ENCODE measurements at regions not wholly inside any gene's neighbourhood (a gene's known extent, or its start where the extent isn't known, plus 50 kb on each side); places are given as distances from the start of the nearest gene placed in this dataset.

DNA sequence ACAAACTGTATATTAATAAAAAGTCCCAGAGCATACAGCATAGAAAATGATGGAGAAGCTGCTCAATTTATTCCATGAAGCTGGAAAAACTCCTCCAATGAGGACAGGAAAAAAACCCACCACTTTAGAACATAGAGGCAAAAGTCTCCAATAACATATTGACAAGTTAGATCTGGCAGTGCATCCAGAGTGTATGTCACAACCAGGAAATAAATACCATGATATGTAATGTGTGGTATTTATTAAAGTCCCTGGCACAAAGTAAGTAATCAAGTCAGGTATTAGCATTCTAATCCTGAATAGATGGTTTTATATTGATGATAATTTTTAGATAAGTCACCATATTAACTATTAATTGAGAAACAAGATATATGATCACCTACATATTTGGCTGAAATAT, 427.3 kb upstream of the HS6ST1 start:
- DNase-seq (ENCODE audit: low read depth in 2 of 2) = no peak

GRCh38 chr2:128746356-128746755, 427.7 kb upstream of the HS6ST1 start:
- no peak for DNase-seq (ENCODE audit: low read depth in 2 of 2)

GRCh38 chr2:128748336-128748735, 429.7 kb upstream of the HS6ST1 start:
- no peak for DNase-seq (ENCODE audit: low read depth in 2 of 2)

DNA sequence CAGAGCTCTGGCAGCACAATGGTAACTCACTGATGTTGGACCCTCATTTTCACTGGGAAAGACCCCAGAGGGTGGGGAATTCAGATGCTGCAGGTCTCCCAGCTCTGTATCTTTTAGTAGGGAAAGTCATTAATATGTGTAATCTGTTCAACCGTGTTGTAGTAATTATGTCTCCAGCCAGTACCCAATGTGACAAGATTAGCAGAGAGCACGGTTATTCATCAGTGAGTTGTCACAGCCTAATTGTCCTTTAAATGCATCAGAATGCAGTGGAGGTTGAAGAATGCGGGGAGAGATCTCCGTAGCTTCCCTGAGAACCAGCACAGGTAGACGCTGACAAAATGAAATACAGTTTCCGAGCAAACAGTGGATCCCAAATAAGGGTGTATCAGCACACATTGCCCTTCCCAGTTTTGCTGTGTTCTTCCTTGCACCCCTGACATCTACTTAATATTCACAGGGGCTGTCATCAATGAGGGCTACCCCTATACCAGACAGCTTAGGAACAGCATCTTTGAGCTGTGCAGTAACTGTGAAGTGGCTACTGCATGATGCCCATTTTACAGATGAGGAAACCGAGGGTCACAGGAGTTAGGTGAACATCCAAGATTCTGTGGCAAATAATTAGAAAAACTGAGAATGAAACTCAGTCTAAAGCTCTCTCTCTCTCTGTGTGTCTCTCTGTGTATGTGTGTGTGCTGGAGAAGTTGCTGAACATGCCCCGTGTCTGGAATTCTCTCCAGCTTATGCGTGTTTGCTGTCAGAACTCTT, 430.4 kb upstream of the HS6ST1 start:
- no peak for DNase-seq (ENCODE audit: low read depth in 2 of 2)

- no peak for DNase-seq (ENCODE audit: low read depth in 2 of 2)
Measured at GRCh38 chr2:128750328-128751165, 431.9 kb upstream of the HS6ST1 start.

GRCh38 chr2:128751746-128752145, 433.1 kb upstream of the HS6ST1 start:
- no peak for DNase-seq (ENCODE audit: low read depth in 2 of 2)

GRCh38 chr2:128752691-128753263, 434.1 kb upstream of the HS6ST1 start:
- no peak for DNase-seq (ENCODE audit: low read depth in 2 of 2)

GRCh38 chr2:128753321-128753720, 434.7 kb upstream of the HS6ST1 start:
- DNase-seq (ENCODE audit: low read depth in 2 of 2) = no peak

- no peak for DNase-seq (ENCODE audit: low read depth in 2 of 2)
Measured at GRCh38 chr2:128753800-128754199, 435.1 kb upstream of the HS6ST1 start.

DNA sequence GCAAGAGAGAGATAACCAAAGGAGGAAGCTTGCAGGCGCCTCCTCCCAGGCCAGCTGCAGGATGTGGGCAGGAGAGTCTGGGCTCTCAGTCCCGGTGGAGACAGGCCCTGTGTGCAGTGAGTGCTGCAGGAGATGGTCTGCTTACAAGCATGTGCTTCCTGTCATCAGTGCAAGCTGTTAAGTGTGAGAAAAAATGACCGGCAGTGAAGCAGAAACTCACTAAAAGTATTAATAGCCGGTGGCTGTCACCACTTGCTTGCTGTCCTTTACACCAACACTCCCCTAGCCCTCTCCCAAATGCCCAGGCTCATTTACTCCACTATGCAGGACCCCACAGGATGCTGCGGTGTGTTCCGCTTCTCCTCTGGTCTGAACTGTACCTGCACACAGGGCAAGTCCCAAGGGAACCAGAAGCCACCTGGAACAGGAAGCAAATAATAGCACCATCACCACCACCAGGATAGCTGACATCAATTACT, 435.6 kb upstream of the HS6ST1 start:
- DNase-seq (ENCODE audit: low read depth in 2 of 2) = no peak

DNA sequence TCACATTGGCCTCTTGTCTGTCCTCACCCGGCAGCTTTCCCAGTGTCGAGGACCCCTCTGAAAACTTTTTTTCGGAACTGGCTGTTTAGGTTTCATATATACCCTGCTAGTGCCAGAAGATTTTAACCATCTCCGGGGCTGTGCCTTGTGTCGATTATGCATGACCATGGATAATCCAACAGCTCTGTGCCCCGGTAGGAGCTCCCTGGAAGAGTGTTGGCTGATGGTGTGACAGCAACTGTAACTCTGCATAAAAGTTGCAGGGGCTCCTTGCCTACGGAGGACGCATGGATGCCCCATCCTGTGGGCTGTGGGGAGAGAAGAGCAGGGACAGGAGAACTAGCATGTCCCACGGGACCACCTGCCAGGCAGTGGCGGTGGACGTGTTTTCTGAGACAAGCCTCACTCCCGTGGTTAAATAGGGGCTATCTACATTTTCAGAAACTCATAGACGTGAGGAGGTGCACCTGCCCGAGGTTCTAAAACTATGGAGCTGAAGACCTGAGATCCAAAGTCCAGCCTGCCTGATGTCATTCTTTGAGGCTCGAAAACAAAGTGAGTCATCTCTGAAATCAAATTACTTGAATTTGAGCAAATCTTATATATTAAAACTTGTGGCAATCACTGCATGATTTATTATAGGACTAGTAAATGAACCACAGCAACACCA, 437.2 kb upstream of the HS6ST1 start:
- DNase-seq (ENCODE audit: low read depth in 2 of 2) = no peak

- no peak for DNase-seq (ENCODE audit: low read depth in 2 of 2)
Measured at GRCh38 chr2:128756365-128756717, 437.7 kb upstream of the HS6ST1 start.

DNA sequence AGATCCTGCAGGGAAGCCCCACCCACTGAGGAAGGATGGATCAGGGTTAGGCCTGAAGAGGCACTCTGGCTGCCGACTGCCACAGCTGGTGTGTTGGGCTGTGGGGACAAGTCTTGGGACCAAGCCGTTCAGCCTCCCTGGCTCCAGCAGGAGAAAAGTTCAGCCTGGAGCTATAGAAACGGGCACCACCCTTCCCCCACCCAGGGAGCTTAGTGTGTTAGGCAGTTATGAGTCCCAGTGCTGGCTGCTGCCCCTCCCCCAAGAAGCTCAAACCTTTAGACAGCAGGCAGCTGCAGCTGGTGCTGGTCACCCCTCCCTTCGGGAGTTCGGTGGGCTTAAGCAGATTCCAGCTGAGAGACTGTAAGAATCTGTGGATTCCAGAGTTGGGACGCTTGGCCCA, 447.1 kb upstream of the HS6ST1 start:
- DNase-seq (ENCODE audit: low read depth in 2 of 2) = no peak

GRCh38 chr2:128768041-128768440, 449.4 kb upstream of the HS6ST1 start:
- no peak for DNase-seq (ENCODE audit: low read depth in 2 of 2)

DNA sequence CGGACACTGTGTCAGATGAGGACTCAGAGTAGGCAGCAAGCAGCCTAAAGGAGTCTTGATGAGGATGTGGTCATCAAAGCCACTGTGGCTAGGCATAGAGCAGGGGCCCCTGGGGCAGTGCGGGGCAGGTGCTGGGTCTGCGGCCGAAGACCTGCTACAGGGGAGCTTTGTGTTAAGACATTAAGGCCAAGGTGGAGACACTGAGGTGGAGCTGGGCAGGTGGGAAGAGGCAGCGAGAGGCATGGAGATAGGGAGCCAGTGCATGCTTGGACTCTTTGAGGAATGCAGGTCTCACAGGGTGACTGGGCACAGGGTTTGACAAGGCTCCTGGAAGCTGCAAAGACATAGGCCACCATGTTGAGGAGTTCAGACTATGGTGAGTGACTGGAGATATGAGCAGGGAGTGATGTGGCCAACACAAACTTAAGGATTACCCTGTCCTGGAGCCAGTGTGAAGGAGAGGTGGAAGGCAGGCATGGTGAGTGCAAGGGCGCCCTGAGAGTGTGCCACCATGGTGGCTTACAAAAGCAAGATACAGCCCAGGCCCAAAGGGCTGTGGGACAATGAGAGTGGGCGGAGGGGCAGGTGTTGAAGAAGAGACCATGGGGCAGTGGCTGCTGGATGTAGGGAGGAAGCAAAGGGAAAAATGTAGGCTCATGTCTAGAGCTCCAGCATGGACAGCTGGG, 450.9 kb upstream of the HS6ST1 start:
- DNase-seq (ENCODE audit: low read depth in 2 of 2) = no peak

DNA sequence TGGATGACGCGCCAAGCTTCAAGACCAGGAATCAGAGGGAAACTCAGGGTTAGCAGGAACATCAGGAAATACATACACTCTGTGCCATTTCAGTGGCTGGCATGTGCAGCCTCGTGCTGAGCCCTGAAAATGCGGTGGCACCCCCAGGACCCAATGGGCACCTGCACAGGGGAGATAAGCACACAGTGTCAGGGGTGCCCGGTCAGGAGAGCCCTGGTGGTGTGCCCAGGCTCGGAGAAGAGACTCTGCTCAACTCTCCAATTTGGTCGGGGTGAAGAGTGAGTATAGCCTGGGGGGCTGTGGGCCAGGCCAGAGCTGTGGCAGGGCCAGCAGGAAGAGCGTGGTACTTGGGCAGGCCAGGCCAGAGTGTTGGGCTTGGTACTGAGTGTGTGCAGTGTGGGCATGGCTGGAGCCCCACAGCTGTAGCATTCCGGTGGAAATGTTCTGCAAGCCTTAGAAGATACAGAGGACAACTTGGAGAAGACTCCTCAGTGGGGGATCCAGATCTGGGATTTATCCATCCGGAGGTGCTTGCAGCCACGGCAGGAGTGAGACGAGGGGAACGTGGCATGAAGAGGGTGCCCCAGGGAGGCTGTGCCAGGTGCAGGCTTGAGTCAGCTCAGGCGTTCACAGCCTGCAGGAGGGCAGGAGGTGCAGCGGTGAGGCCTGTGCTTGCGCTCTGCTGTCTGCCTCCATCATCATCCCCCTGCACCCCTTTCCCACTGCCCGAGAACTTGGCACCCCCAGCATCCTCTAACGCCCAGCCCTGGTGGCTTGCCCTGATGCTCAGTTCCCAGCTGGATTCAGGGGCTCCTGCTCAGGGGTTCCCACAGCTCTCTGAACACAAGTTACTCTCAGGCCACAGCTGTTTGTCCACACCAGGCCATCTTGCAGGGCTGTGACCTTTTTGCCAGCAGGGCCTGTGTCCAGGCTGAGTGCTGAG, 451.7 kb upstream of the HS6ST1 start:
- DNase-seq (ENCODE audit: low read depth in 2 of 2) = no peak

DNA sequence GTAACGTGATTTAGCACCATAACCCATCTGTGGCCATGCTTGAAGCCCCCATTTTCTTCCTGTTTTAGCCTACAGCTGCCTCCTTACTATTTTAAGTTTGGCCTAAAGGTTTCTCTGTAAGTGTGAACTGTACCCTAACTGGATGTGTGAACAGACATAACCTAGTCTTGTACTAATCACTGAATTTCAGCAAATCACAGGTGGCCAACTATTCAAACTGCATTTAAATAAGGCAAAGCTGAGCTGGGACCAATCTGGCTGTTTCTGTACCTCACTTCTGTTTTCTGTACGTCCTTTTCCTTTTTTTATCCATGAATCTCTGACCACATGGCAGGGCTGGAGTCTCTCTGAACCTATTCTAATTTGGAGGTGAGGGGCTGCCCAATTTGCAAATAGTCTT, 452.7 kb upstream of the HS6ST1 start:
- DNase-seq (ENCODE audit: low read depth in 2 of 2) = no peak

- no peak for DNase-seq (ENCODE audit: low read depth in 2 of 2)
Measured at GRCh38 chr2:128772671-128773070, 454.0 kb upstream of the HS6ST1 start.

- no peak for DNase-seq (ENCODE audit: low read depth in 2 of 2)
Measured at GRCh38 chr2:128773641-128774319, 455.1 kb upstream of the HS6ST1 start.
